Astrocyte (in vitro differentiated cells and primary cell): ENCODE measurements at regions not wholly inside any gene's neighbourhood (a gene's known extent, or its start where the extent isn't known, plus 50 kb on each side); places are given as distances from the start of the nearest gene placed in this dataset.

Source experiments
- CTCF ChIP-seq: IDR thresholded peaks from 2 replicates; pipeline ENCODE4 v1.5.1; 2011; ENCODE audit warnings: low read depth, mild to moderate bottlenecking, inconsistent platforms, low read length, moderate library complexity; ENCODE audit not compliant: insufficient read depth
- EZH2 ChIP-seq: IDR thresholded peaks from 2 replicates; pipeline ENCODE4 v1.6.1; 2012; ENCODE audit warnings: mild to moderate bottlenecking, low read length, inconsistent platforms; ENCODE audit not compliant: insufficient read depth

GRCh38 chr10:78618050-78618449, 450.7 kb upstream of the ZMIZ1 start:
- TF ChIP-seq EZH2 (no peak), CTCF (no peak)
